GM12873 (cell line): ENCODE measurements at regions not wholly inside any gene's neighbourhood (a gene's known extent, or its start where the extent isn't known, plus 50 kb on each side); places are given as distances from the start of the nearest gene placed in this dataset.
A peak's percentile ranks its signal among the peaks of the same experiment; 100 is the strongest.

Experiments used
- CTCF ChIP-seq: IDR thresholded peaks from 2 replicates; pipeline ENCODE4 v1.5.1; 2012; ENCODE audit warnings: low read depth, mild to moderate bottlenecking, moderate library complexity, low read length, control low read depth; ENCODE audit not compliant: insufficient read depth; ENCODE audit errors: missing control alignments

GRCh38 chr12:18849761-18850160 lies 111.8 kb downstream of the CAPZA3 start:
- TF ChIP-seq CTCF = no peak

- TF ChIP-seq CTCF = no peak
Measured at GRCh38 chr12:18850752-18851151, 112.8 kb downstream of the CAPZA3 start.

GRCh38 chr12:18851271-18851670 lies 113.4 kb downstream of the CAPZA3 start:
- TF ChIP-seq CTCF = no peak

- no peak for TF ChIP-seq CTCF
Measured at GRCh38 chr12:18853570-18854366, 115.8 kb downstream of the CAPZA3 start.

GRCh38 chr12:18857656-18858055 lies 119.7 kb downstream of the CAPZA3 start:
- no peak for TF ChIP-seq CTCF

GRCh38 chr12:18859400-18859799 lies 121.5 kb downstream of the CAPZA3 start:
- TF ChIP-seq CTCF = no peak

- TF ChIP-seq CTCF = peak; percentile 32
Measured at GRCh38 chr12:18861287-18861858, 123.5 kb downstream of the CAPZA3 start.
